SK-N-SH treated with all-trans-retinoic acid at 6 μM for 48 hours (cell line): ENCODE measurements at regions not wholly inside any gene's neighbourhood (a gene's known extent, or its start where the extent isn't known, plus 50 kb on each side); places are given as distances from the start of the nearest gene placed in this dataset.

ENCODE experiments used
- ARNTL ChIP-seq: fragments of 450-650 bp; formaldehyde crosslinking; IDR thresholded peaks from 2 replicates; pipeline ENCODE4 v1.5.0; 2020; ENCODE audit warnings: low read depth, mild to moderate bottlenecking, moderate library complexity, borderline replicate concordance
- BACH2 ChIP-seq: fragments of 250-450 bp; sonication (Bioruptor Pico); IDR thresholded peaks from 2 replicates; pipeline ENCODE4 v1.9.0; 2021; ENCODE audit warnings: mild to moderate bottlenecking, borderline replicate concordance
- CREB5 ChIP-seq: fragments of 250-450 bp; sonication (Bioruptor Pico); IDR thresholded peaks from 2 replicates; pipeline ENCODE4 v1.5.1; 2020; ENCODE audit warnings: low read depth, mild to moderate bottlenecking, moderate library complexity
- CSDC2 ChIP-seq: fragments of 250-450 bp; sonication (Bioruptor Pico); IDR thresholded peaks from 2 replicates; pipeline ENCODE4 v1.5.0; 2020; ENCODE audit warnings: mild to moderate bottlenecking, moderate library complexity
- POU6F1 ChIP-seq: fragments of 250-450 bp; sonication (Bioruptor Pico); IDR thresholded peaks from 2 replicates; pipeline ENCODE4 v1.8.0; 2021; ENCODE audit warnings: low read depth, mild to moderate bottlenecking, moderate library complexity, borderline replicate concordance
- TF ChIP-seq, protein P1 (sequence below): fragments of 250-450 bp; sonication (Bioruptor Pico); IDR thresholded peaks from 2 replicates; pipeline ENCODE4 v1.5.0; 2020; ENCODE audit warnings: mild to moderate bottlenecking, moderate library complexity

DNA sequence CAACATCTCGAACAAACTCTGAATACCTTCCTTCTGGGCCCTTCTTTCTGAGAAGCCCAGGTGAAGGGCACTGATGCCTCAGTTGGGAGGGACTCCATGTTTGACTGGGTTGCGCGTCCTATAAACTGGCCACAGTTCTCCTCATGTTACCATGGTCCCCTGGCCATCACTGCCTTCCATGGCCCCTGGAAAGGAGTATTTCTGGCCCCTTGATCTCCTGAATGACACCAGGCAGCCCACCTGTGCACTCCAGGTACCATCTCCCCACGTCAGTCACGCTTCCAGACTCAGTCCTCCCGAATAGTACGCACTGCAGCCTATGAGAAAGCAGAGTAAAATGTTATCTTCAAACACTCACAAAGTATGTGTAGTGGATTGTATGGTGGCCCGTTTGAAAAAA is 73.9 kb downstream of the ACKR3 start:
- TF ChIP-seq CREB5 (CRISPR knock-in tag) (no peak), BACH2 (no peak), POU6F1 (CRISPR knock-in tag) (no peak), CSDC2 (CRISPR knock-in tag) (no peak), ARNTL (CRISPR knock-in tag) (no peak)
- TF ChIP-seq, protein P1, sequence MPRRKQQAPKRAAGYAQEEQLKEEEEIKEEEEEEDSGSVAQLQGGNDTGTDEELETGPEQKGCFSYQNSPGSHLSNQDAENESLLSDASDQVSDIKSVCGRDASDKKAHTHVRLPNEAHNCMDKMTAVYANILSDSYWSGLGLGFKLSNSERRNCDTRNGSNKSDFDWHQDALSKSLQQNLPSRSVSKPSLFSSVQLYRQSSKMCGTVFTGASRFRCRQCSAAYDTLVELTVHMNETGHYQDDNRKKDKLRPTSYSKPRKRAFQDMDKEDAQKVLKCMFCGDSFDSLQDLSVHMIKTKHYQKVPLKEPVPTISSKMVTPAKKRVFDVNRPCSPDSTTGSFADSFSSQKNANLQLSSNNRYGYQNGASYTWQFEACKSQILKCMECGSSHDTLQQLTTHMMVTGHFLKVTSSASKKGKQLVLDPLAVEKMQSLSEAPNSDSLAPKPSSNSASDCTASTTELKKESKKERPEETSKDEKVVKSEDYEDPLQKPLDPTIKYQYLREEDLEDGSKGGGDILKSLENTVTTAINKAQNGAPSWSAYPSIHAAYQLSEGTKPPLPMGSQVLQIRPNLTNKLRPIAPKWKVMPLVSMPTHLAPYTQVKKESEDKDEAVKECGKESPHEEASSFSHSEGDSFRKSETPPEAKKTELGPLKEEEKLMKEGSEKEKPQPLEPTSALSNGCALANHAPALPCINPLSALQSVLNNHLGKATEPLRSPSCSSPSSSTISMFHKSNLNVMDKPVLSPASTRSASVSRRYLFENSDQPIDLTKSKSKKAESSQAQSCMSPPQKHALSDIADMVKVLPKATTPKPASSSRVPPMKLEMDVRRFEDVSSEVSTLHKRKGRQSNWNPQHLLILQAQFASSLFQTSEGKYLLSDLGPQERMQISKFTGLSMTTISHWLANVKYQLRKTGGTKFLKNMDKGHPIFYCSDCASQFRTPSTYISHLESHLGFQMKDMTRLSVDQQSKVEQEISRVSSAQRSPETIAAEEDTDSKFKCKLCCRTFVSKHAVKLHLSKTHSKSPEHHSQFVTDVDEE (CRISPR knock-in tag): no peak
